SK-N-SH (cell line): ENCODE measurements at regions not wholly inside any gene's neighbourhood (a gene's known extent, or its start where the extent isn't known, plus 50 kb on each side); places are given as distances from the start of the nearest gene placed in this dataset.

ENCODE experiments used
- CTCF ChIP-seq: fragments of 200-600 bp; sonication (generic); IDR thresholded peaks from 2 replicates; pipeline ENCODE4 v1.6.1; 2017; ENCODE audit warnings: antibody characterized with exemption, mild to moderate bottlenecking, moderate library complexity
- GATA2 ChIP-seq: sonication (generic); formaldehyde crosslinking; IDR thresholded peaks from 2 replicates; pipeline ENCODE4 v1.5.0; 2020; ENCODE audit warnings: mild to moderate bottlenecking, missing genetic modification reagents
- MAX ChIP-seq: IDR thresholded peaks from 2 replicates; pipeline ENCODE4 v1.4.0; 2012; ENCODE audit warnings: low read depth
- RAD21 ChIP-seq: IDR thresholded peaks from 2 replicates; pipeline ENCODE4 v1.6.1; 2012; ENCODE audit warnings: mild to moderate bottlenecking, low read length
- RXRA ChIP-seq: IDR thresholded peaks from 2 replicates; pipeline ENCODE4 v1.4.0; 2012; ENCODE audit warnings: low read depth, mild to moderate bottlenecking, borderline replicate concordance
- SIN3A ChIP-seq: IDR thresholded peaks from 2 replicates; pipeline ENCODE4 v1.6.1; 2012; ENCODE audit warnings: low read depth, mild to moderate bottlenecking, low read length, moderate library complexity, borderline replicate concordance

- no peak for TF ChIP-seq RXRA
- peak; percentile 66 for TF ChIP-seq CTCF
- no peak for TF ChIP-seq SIN3A
- peak; percentile 51 for TF ChIP-seq RAD21
- no peak for TF ChIP-seq GATA2 (CRISPR knock-in tag)
- TF ChIP-seq MAX = no peak
Measured at GRCh38 chr5:102561894-102562760, 63.3 kb upstream of the SLCO6A1 start.
